ENCODE measurements at regions not wholly inside any gene's neighbourhood (a gene's known extent, or its start where the extent isn't known, plus 50 kb on each side); places are given as distances from the start of the nearest gene placed in this dataset.

DNA sequence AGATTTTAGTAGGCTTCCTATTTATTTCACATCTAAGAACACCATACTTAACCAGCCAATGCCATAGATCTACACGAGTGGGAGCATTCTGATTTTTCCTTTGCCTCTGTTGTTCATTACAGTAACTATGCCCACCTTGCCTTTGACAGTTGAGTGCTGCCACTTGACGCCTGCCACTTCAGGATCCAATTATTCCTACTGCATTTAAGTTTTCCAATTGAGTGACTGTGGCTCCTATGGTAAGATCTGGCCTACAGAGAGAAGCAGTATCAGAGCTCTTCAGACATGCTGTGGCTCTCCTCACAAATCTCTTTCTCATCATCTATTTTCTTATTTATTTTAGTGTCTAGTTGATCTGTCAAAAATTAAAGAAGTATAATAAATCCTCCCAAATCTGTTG, 403.0 kb upstream of the SPTLC3 start:
- no peak overlapping the region for H3K4me3 ChIP-seq (replicated peaks; ENCODE audit: insufficient read depth, low read length)
- no peak for TF ChIP-seq CTCF (IDR thresholded peaks at IDR 0.05; ENCODE audit: insufficient read depth, low read length)
- TF ChIP-seq GABPA (IDR thresholded peaks at IDR 0.05; ENCODE audit: low read depth) = no peak
- TF ChIP-seq REST (IDR thresholded peaks at IDR 0.05; ENCODE audit: insufficient replicate concordance, low read depth) = no peak
- no peak for TF ChIP-seq SPI1 (IDR thresholded peaks at IDR 0.05; ENCODE audit: borderline replicate concordance, low read depth)
- no peaks in the 10 kb centered on the region for H3K27me3 ChIP-seq (ENCODE audit: insufficient read depth, poor library complexity, severe bottlenecking)
- no peak for DNase-seq (ENCODE audit: low read depth in 1 of 2, low spot score in 1 of 2)
- H3K27ac ChIP-seq (replicated peaks) = no peak overlapping the region

GRCh38 chr20:12610871-12611270, 397.9 kb upstream of the SPTLC3 start:
- Histone ChIP-seq H3K27ac (replicated peaks) (no peak overlapping the region), H3K27me3 (ENCODE audit: insufficient read depth, poor library complexity, severe bottlenecking) (no peaks in the 10 kb centered on the region), H3K4me3 (replicated peaks; ENCODE audit: insufficient read depth, low read length) (no peak overlapping the region)
- TF ChIP-seq SPI1 (IDR thresholded peaks at IDR 0.05; ENCODE audit: borderline replicate concordance, low read depth) = no peak
- TF ChIP-seq CTCF (IDR thresholded peaks at IDR 0.05; ENCODE audit: insufficient read depth, low read length) = no peak
- TF ChIP-seq REST (IDR thresholded peaks at IDR 0.05; ENCODE audit: insufficient replicate concordance, low read depth) = no peak
- TF ChIP-seq POLR2AphosphoS5 (IDR thresholded peaks at IDR 0.05; ENCODE audit: low read depth) = no peak
- TF ChIP-seq GABPA (IDR thresholded peaks at IDR 0.05; ENCODE audit: low read depth) = no peak
- DNase-seq (ENCODE audit: low read depth in 1 of 2, low spot score in 1 of 2) = no peak

- TF ChIP-seq CTCF (IDR thresholded peaks at IDR 0.05; ENCODE audit: insufficient read depth, low read length) = no peak
- TF ChIP-seq REST (IDR thresholded peaks at IDR 0.05; ENCODE audit: insufficient replicate concordance, low read depth) = no peak
- TF ChIP-seq GABPA (IDR thresholded peaks at IDR 0.05; ENCODE audit: low read depth) = no peak
- no peak for TF ChIP-seq SPI1 (IDR thresholded peaks at IDR 0.05; ENCODE audit: borderline replicate concordance, low read depth)
- TF ChIP-seq POLR2AphosphoS5 (IDR thresholded peaks at IDR 0.05; ENCODE audit: low read depth) = no peak
- no peak overlapping the region for H3K27ac ChIP-seq (replicated peaks)
- H3K4me3 ChIP-seq (replicated peaks; ENCODE audit: insufficient read depth, low read length) = no peak overlapping the region
- no peak for DNase-seq (ENCODE audit: low read depth in 1 of 2, low spot score in 1 of 2)
- H3K27me3 ChIP-seq (ENCODE audit: insufficient read depth, poor library complexity, severe bottlenecking) = no peaks in the 10 kb centered on the region
These were observed 394.0 kb upstream of the SPTLC3 start for GRCh38 chr20:12614764-12615163.

All from HL-60 (cell line).